H1 (cell line): ENCODE measurements at regions not wholly inside any gene's neighbourhood (a gene's known extent, or its start where the extent isn't known, plus 50 kb on each side); places are given as distances from the start of the nearest gene placed in this dataset.

Source experiments
- CHD2 ChIP-seq: IDR thresholded peaks from 2 replicates; pipeline ENCODE4 v1.6.1; 2012; ENCODE audit warnings: low read length, improper control_type of control experiment
- CREB1 ChIP-seq: IDR thresholded peaks from 2 replicates; pipeline ENCODE4 v1.6.1; 2012; ENCODE audit warnings: inconsistent platforms
- CTCF ChIP-seq, 3 experiments: IDR thresholded peaks; 1 replicate in 2 of 3; 2 replicates in 1 of 3; pipeline versions ENCODE4 v1.5.1 to v1.6.1; 2011; ENCODE audit warnings: low read length in 3 of 3, mild to moderate bottlenecking in 3 of 3, inconsistent platforms in 2 of 3, low read depth in 1 of 3, moderate library complexity in 1 of 3; ENCODE audit not compliant: insufficient read depth in 1 of 3; ENCODE audit errors: control extremely low read depth in 1 of 3
- EP300 ChIP-seq, 2 experiments: IDR thresholded peaks; 1 replicate in 1 of 2; 2 replicates in 1 of 2; pipeline ENCODE4 v1.6.1; 2011 to 2012; ENCODE audit warnings: low read depth in 2 of 2, low read length in 2 of 2, mild to moderate bottlenecking in 2 of 2, borderline replicate concordance in 1 of 2, inconsistent platforms in 1 of 2, moderate library complexity in 1 of 2
- GABPA ChIP-seq: IDR thresholded peaks from 2 replicates; pipeline ENCODE4 v1.6.1; 2011; ENCODE audit warnings: mild to moderate bottlenecking, low read length, moderate library complexity, borderline replicate concordance; ENCODE audit not compliant: insufficient read depth
- POLR2A ChIP-seq, 2 experiments: IDR thresholded peaks; 1 replicate in 1 of 2; 2 replicates in 1 of 2; pipeline ENCODE4 v1.6.1; 2011; ENCODE audit warnings: low read depth in 2 of 2, low read length in 2 of 2, mild to moderate bottlenecking in 2 of 2; ENCODE audit errors: control extremely low read depth in 1 of 2
- SAP30 ChIP-seq: fragments of 300-600 bp; sonication (generic); IDR thresholded peaks from 2 replicates; pipeline ENCODE4 v1.7.1; 2012; ENCODE audit warnings: low read length, moderate library complexity, mild to moderate bottlenecking, inconsistent platforms; ENCODE audit not compliant: insufficient read depth, insufficient replicate concordance
- SIN3A ChIP-seq, 2 experiments: IDR thresholded peaks in 1 of 2; conservative IDR thresholded peaks in 1 of 2; 2 replicates each; pipeline ENCODE4 v1.6.1; 2011 to 2012; ENCODE audit warnings: low read length in 2 of 2, improper control_type of control experiment in 1 of 2, low read depth in 1 of 2, mild to moderate bottlenecking in 1 of 2
- SIRT6 ChIP-seq: IDR thresholded peaks from one replicate; pipeline ENCODE4 v1.7.1; 2012; ENCODE audit warnings: low read length, inconsistent platforms
- TAF1 ChIP-seq: IDR thresholded peaks from 2 replicates; pipeline ENCODE4 v1.6.1; 2011; ENCODE audit warnings: mild to moderate bottlenecking, low read depth, low read length
- YY1 ChIP-seq: IDR thresholded peaks from 2 replicates; pipeline ENCODE4 v1.6.1; 2011; ENCODE audit warnings: low read depth, mild to moderate bottlenecking, low read length

- no peak for TF ChIP-seq POLR2A (IDR thresholded peaks at IDR 0.05; ENCODE audit: control extremely low read depth in 1 of 2, low read depth in 2 of 2, low read length in 2 of 2)
- no peak for TF ChIP-seq CREB1
- no peak for TF ChIP-seq EP300 (IDR thresholded peaks at IDR 0.05; ENCODE audit: borderline replicate concordance in 1 of 2, low read depth in 2 of 2, low read length in 2 of 2)
- no peak for TF ChIP-seq SIN3A (conservative IDR thresholded peaks at IDR 0.05 in 1 of 2, IDR thresholded peaks at IDR 0.05 in 1 of 2; ENCODE audit: low read depth in 1 of 2, low read length in 2 of 2)
- TF ChIP-seq SAP30, result no peak
- no peak for TF ChIP-seq CHD2
- no peak for TF ChIP-seq GABPA
- TF ChIP-seq CTCF (IDR thresholded peaks at IDR 0.05; ENCODE audit: control extremely low read depth in 1 of 3, insufficient read depth in 1 of 3, low read depth in 1 of 3, low read length in 3 of 3), result no peak
- TF ChIP-seq SIRT6, result no peak
- TF ChIP-seq TAF1, result no peak
- TF ChIP-seq YY1, result no peak
Measured at GRCh38 chr10:130777507-130778165, 533.9 kb downstream of the TCERG1L start.
